ENCODE measurements at regions not wholly inside any gene's neighbourhood (a gene's known extent, or its start where the extent isn't known, plus 50 kb on each side); places are given as distances from the start of the nearest gene placed in this dataset.

GRCh38 chr3:127440384-127440783 lies 150.1 kb downstream of the TPRA1 start:
- Histone ChIP-seq H2AFZ (ENCODE audit: low read depth, low read length) (no peak overlapping the region), H3K9me3 (ENCODE audit: low read length) (no peaks in the 10 kb centered on the region), H3K9ac (ENCODE audit: low read length) (no peak overlapping the region), H3K27me3 (ENCODE audit: insufficient read depth, low read depth, low read length) (no peaks in the 10 kb centered on the region), H3K4me2 (ENCODE audit: low read length) (no peak overlapping the region), H3F3A (ENCODE audit: insufficient read depth, low read length, poor library complexity, severe bottlenecking) (no peaks in the 10 kb centered on the region), H3K79me2 (replicated peaks; ENCODE audit: insufficient read depth, low read length) (no peaks in the 10 kb centered on the region), H3K27ac (ENCODE audit: low read length) (no peak overlapping the region), H3K9me2 (ENCODE audit: insufficient read depth, low read length) (no peaks in the 10 kb centered on the region), H3K36me3 (ENCODE audit: insufficient read depth, low read length) (no peaks in the 10 kb centered on the region), H4K20me1 (ENCODE audit: insufficient read depth) (no peaks in the 10 kb centered on the region), H3K4me3 (ENCODE audit: low read length) (no peak overlapping the region)
- TF ChIP-seq SMC3 (conservative IDR thresholded peaks at IDR 0.05; ENCODE audit: poor library complexity) (no peak), EZH2 (IDR thresholded peaks at IDR 0.05; ENCODE audit: borderline replicate concordance, insufficient read depth, low read length, poor library complexity, severe bottlenecking) (no peak), MXI1 (conservative IDR thresholded peaks at IDR 0.05; ENCODE audit: poor library complexity, severe bottlenecking) (no peak), TAF1 (IDR thresholded peaks at IDR 0.05; ENCODE audit: low read depth) (no peak), RAD21 (conservative IDR thresholded peaks at IDR 0.05) (no peak), CTCF (IDR thresholded peaks at IDR 0.05; ENCODE audit: poor library complexity, severe bottlenecking) (no peak), EP300 (conservative IDR thresholded peaks at IDR 0.05; ENCODE audit: poor library complexity, severe bottlenecking) (no peak), POLR2AphosphoS5 (IDR thresholded peaks at IDR 0.05) (no peak), REST (IDR thresholded peaks at IDR 0.05; ENCODE audit: borderline replicate concordance) (no peak)

DNA sequence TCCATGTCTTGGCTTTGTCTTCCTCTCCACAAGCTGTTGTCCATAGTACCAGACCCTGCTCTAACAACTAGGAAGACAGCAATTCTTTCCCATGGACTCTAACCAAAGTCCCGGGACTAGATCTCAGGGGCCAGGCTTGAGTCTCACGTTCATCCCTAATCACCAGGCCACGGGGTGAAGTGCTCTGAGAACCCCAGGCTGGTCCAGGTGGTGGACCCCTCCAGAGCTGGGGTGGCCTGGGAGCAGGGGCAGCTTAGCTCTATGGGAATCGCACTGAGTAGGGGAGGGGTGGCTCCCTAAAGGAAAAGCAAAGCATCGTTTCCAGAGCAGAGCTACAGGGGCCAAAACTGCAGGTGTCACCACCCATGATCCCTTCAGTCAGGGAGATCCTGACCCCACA lies 150.9 kb downstream of the TPRA1 start:
- Histone ChIP-seq H3F3A (ENCODE audit: insufficient read depth, low read length, poor library complexity, severe bottlenecking) (no peaks in the 10 kb centered on the region), H3K9me3 (ENCODE audit: low read length) (no peaks in the 10 kb centered on the region), H3K36me3 (ENCODE audit: insufficient read depth, low read length) (no peaks in the 10 kb centered on the region), H3K27ac (ENCODE audit: low read length) (no peak overlapping the region), H3K9me2 (ENCODE audit: insufficient read depth, low read length) (no peaks in the 10 kb centered on the region), H3K79me2 (replicated peaks; ENCODE audit: insufficient read depth, low read length) (no peaks in the 10 kb centered on the region), H3K9ac (ENCODE audit: low read length) (no peak overlapping the region), H4K20me1 (ENCODE audit: insufficient read depth) (no peaks in the 10 kb centered on the region), H3K27me3 (ENCODE audit: insufficient read depth, low read depth, low read length) (no peaks in the 10 kb centered on the region), H2AFZ (ENCODE audit: low read depth, low read length) (no peak overlapping the region), H3K4me2 (ENCODE audit: low read length) (no peak overlapping the region), H3K4me3 (ENCODE audit: low read length) (no peak overlapping the region)
- TF ChIP-seq POLR2AphosphoS5 (IDR thresholded peaks at IDR 0.05) (no peak), REST (IDR thresholded peaks at IDR 0.05; ENCODE audit: borderline replicate concordance) (no peak), TAF1 (IDR thresholded peaks at IDR 0.05; ENCODE audit: low read depth) (no peak), EZH2 (IDR thresholded peaks at IDR 0.05; ENCODE audit: borderline replicate concordance, insufficient read depth, low read length, poor library complexity, severe bottlenecking) (no peak), EP300 (conservative IDR thresholded peaks at IDR 0.05; ENCODE audit: poor library complexity, severe bottlenecking) (no peak), RAD21 (conservative IDR thresholded peaks at IDR 0.05) (no peak), MXI1 (conservative IDR thresholded peaks at IDR 0.05; ENCODE audit: poor library complexity, severe bottlenecking) (no peak), CTCF (IDR thresholded peaks at IDR 0.05; ENCODE audit: poor library complexity, severe bottlenecking) (no peak), SMC3 (conservative IDR thresholded peaks at IDR 0.05; ENCODE audit: poor library complexity) (no peak)

Data from neural cell (in vitro differentiated cells).